ENCODE measurements at regions not wholly inside any gene's neighbourhood (a gene's known extent, or its start where the extent isn't known, plus 50 kb on each side); places are given as distances from the start of the nearest gene placed in this dataset.

DNA sequence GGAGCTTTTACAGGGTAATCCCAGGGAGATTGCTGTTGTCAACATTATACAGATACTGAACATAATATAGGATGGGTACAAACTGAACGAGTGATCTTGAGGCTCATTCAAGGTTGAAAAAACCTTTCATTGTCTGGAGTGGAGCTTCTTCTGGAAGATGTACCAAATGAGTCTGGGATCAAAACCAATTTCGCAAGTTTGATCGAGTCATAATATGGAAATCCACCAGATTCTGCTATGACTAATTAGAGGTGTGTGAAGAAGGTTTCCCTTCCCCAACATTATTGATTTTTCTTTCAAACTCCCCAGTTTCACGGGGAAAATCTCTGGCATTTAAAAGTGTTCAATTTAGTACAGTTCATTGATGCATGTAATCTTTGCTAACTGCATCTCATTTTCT, 324.1 kb downstream of the ZFHX3 start:
- Histone ChIP-seq H3K9me3 (replicated peaks in 1 of 2; ENCODE audit: control insufficient read depth in 1 of 2, insufficient read depth in 1 of 2, low read length in 2 of 2) (no peaks in the 10 kb centered on the region), H4K20me1 (ENCODE audit: insufficient read depth, low read length) (no peaks in the 10 kb centered on the region), H2AFZ (ENCODE audit: insufficient read depth, low read depth, low read length, poor library complexity, severe bottlenecking) (no peak overlapping the region), H3K27me3 (ENCODE audit: control insufficient read depth in 2 of 2, insufficient read depth in 2 of 2, low read length in 2 of 2) (no peaks in the 10 kb centered on the region), H3K27ac (ENCODE audit: low read depth in 1 of 2, low read length in 2 of 2) (no peak overlapping the region), H3K9ac (ENCODE audit: insufficient read depth, low read length, poor library complexity, severe bottlenecking) (no peak overlapping the region), H3K4me1 (ENCODE audit: control insufficient read depth in 1 of 2, insufficient read depth in 2 of 2, low read length in 2 of 2) (no peaks in the 10 kb centered on the region), H3K79me2 (ENCODE audit: insufficient read depth, low read length) (no peaks in the 10 kb centered on the region), H3K4me2 (replicated peaks; ENCODE audit: extremely low read depth, low read length, poor library complexity, severe bottlenecking) (no peak overlapping the region), H3K4me3 (replicated peaks in 1 of 3; ENCODE audit: low read depth in 2 of 3, low read length in 3 of 3) (no peak overlapping the region), H3K36me3 (replicated peaks in 1 of 2; ENCODE audit: control insufficient read depth in 1 of 2, insufficient read depth in 2 of 2, low read length in 2 of 2) (no peaks in the 10 kb centered on the region)
- Mint-ChIP-seq H3K27ac (no peak overlapping the region), H3K36me3 (no peaks in the 10 kb centered on the region), H3K4me1 (no peaks in the 10 kb centered on the region), H3K27me3 (ENCODE audit: low read depth in 3 of 3) (no peaks in the 10 kb centered on the region), H3K9me3 (peaks cover 0 to 3% (median 0%) of the 10 kb centered on the region in 7 donors), H3K4me3 (no peak overlapping the region)
- intact Hi-C loops (cut with micrococcal nuclease), result no loop called here
- TF ChIP-seq, protein P1, sequence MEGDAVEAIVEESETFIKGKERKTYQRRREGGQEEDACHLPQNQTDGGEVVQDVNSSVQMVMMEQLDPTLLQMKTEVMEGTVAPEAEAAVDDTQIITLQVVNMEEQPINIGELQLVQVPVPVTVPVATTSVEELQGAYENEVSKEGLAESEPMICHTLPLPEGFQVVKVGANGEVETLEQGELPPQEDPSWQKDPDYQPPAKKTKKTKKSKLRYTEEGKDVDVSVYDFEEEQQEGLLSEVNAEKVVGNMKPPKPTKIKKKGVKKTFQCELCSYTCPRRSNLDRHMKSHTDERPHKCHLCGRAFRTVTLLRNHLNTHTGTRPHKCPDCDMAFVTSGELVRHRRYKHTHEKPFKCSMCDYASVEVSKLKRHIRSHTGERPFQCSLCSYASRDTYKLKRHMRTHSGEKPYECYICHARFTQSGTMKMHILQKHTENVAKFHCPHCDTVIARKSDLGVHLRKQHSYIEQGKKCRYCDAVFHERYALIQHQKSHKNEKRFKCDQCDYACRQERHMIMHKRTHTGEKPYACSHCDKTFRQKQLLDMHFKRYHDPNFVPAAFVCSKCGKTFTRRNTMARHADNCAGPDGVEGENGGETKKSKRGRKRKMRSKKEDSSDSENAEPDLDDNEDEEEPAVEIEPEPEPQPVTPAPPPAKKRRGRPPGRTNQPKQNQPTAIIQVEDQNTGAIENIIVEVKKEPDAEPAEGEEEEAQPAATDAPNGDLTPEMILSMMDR (IDR thresholded peaks at IDR 0.05), result no peak
- no CpG with 5 or more reads among the region's 4 CpGs for WGBS (ENCODE audit: insufficient coverage)
- DNase-seq, result peak in 1 of 3 donors; percentile 17

DNA sequence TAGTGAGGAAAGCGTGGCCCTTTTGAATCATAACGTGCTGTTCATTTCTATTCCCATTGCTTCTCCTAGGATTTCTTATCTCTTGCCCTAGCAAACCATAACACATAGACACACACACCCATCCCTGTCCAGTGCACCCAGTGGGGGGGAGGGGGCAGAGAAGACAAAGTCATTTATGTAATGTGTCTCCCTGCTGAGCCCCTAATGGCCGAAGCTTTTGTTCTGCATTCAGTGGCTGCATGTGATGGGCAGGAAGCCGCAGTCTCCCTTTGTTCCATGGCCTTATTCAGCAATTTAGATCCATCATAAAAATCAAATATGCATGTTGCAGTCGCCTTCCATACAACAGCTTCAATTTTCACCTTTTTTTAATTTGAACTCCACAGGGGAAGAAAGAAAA, 325.4 kb downstream of the ZFHX3 start:
- intact Hi-C loops (cut with micrococcal nuclease), result no loop called here
- Mint-ChIP-seq H3K36me3 (no peaks in the 10 kb centered on the region), H3K27ac (no peak overlapping the region), H3K27me3 (ENCODE audit: low read depth in 3 of 3) (no peaks in the 10 kb centered on the region), H3K4me1 (no peaks in the 10 kb centered on the region), H3K9me3 (peaks cover 0 to 2% (median 0%) of the 10 kb centered on the region in 7 donors), H3K4me3 (no peak overlapping the region)
- Histone ChIP-seq H3K4me3 (replicated peaks in 1 of 3; ENCODE audit: low read depth in 2 of 3, low read length in 3 of 3) (no peak overlapping the region), H3K27ac (ENCODE audit: low read depth in 1 of 2, low read length in 2 of 2) (no peak overlapping the region), H3K36me3 (replicated peaks in 1 of 2; ENCODE audit: control insufficient read depth in 1 of 2, insufficient read depth in 2 of 2, low read length in 2 of 2) (no peaks in the 10 kb centered on the region), H3K9me3 (replicated peaks in 1 of 2; ENCODE audit: control insufficient read depth in 1 of 2, insufficient read depth in 1 of 2, low read length in 2 of 2) (no peaks in the 10 kb centered on the region), H3K79me2 (ENCODE audit: insufficient read depth, low read length) (no peaks in the 10 kb centered on the region), H2AFZ (ENCODE audit: insufficient read depth, low read depth, low read length, poor library complexity, severe bottlenecking) (no peak overlapping the region), H3K4me1 (ENCODE audit: control insufficient read depth in 1 of 2, insufficient read depth in 2 of 2, low read length in 2 of 2) (no peaks in the 10 kb centered on the region), H3K27me3 (ENCODE audit: control insufficient read depth in 2 of 2, insufficient read depth in 2 of 2, low read length in 2 of 2) (no peaks in the 10 kb centered on the region), H3K4me2 (replicated peaks; ENCODE audit: extremely low read depth, low read length, poor library complexity, severe bottlenecking) (no peak overlapping the region), H3K9ac (ENCODE audit: insufficient read depth, low read length, poor library complexity, severe bottlenecking) (no peak overlapping the region), H4K20me1 (ENCODE audit: insufficient read depth, low read length) (no peaks in the 10 kb centered on the region)
- 100% methylated on average over 2 of the region's 5 CpGs for WGBS (ENCODE audit: insufficient coverage)
- TF ChIP-seq, protein P1 (IDR thresholded peaks at IDR 0.05), result no peak
- DNase-seq, result no peak
